Bronchial epithelial cell (primary cell): ENCODE measurements at regions not wholly inside any gene's neighbourhood (a gene's known extent, or its start where the extent isn't known, plus 50 kb on each side); places are given as distances from the start of the nearest gene placed in this dataset.

Experiments
- DNase-seq: peaks from one replicate; pipeline ENCODE4 v3.0.0-alpha.2; 2010; ENCODE audit warnings: low read depth
- FAIRE-seq: peaks from 2 replicates; lab custom pipeline; 2011; peaks lifted over from hg19 to GRCh38; lab: Jason Lieb, UNC
- H3K27me3 ChIP-seq: 2 replicates; pipeline ENCODE4 v1.5.1; 2011; ENCODE audit warnings: low read length; ENCODE audit not compliant: control insufficient read depth, insufficient read depth
- H3K36me3 ChIP-seq: 2 replicates; pipeline ENCODE4 v1.5.1; 2011; ENCODE audit warnings: low read length; ENCODE audit not compliant: control insufficient read depth, insufficient read depth
- H3K4me3 ChIP-seq: 2 replicates; pipeline ENCODE4 v1.5.1; 2011; ENCODE audit warnings: mild to moderate bottlenecking, low read depth, low read length, control low read depth
- CTCF ChIP-seq: IDR thresholded peaks from 2 replicates; pipeline ENCODE4 v1.5.1; 2011; ENCODE audit warnings: mild to moderate bottlenecking, moderate library complexity, low read length, control low read depth, inconsistent platforms; ENCODE audit not compliant: insufficient read depth, severe bottlenecking

- TF ChIP-seq CTCF, result no peak
- no peak for DNase-seq
- H3K36me3 ChIP-seq, result no peaks in the 10 kb centered on the region
- no peak overlapping the region for H3K4me3 ChIP-seq
- no peaks in the 10 kb centered on the region for H3K27me3 ChIP-seq
- no peak for FAIRE-seq
Measured at GRCh38 chr18:78721981-78722380, 257.6 kb upstream of the SALL3 start.

GRCh38 chr18:78722386-78722785 lies 257.2 kb upstream of the SALL3 start:
- Histone ChIP-seq H3K27me3 (no peaks in the 10 kb centered on the region), H3K4me3 (no peak overlapping the region), H3K36me3 (no peaks in the 10 kb centered on the region)
- DNase-seq (no peak), FAIRE-seq (no peak)
- TF ChIP-seq CTCF, result no peak

- TF ChIP-seq CTCF, result no peak
- no peak for FAIRE-seq
Measured at GRCh38 chr18:78722929-78723710, 256.5 kb upstream of the SALL3 start.

GRCh38 chr18:78724214-78724914 lies 255.3 kb upstream of the SALL3 start:
- no peak overlapping the region for H3K4me3 ChIP-seq
- FAIRE-seq (no peak), DNase-seq (no peak)
- TF ChIP-seq CTCF, result no peak
- no peaks in the 10 kb centered on the region for H3K36me3 ChIP-seq
- no peaks in the 10 kb centered on the region for H3K27me3 ChIP-seq

More at GRCh38 chr18:78722929-78723710, 256.5 kb upstream of the SALL3 start:
- Histone ChIP-seq H3K4me3 (no peak overlapping the region), H3K27me3 (no peaks in the 10 kb centered on the region), H3K36me3 (no peaks in the 10 kb centered on the region)
- DNase-seq, result no peak

- FAIRE-seq (no peak), DNase-seq (no peak)
- no peak overlapping the region for H3K4me3 ChIP-seq
- TF ChIP-seq CTCF, result no peak
- H3K36me3 ChIP-seq, result no peaks in the 10 kb centered on the region
- H3K27me3 ChIP-seq, result no peaks in the 10 kb centered on the region
Measured at GRCh38 chr18:78725426-78725825, 254.2 kb upstream of the SALL3 start.
